ENCODE measurements at regions not wholly inside any gene's neighbourhood (a gene's known extent, or its start where the extent isn't known, plus 50 kb on each side); places are given as distances from the start of the nearest gene placed in this dataset.
"Not testable (repeated sequence)": the region's sequence is repeated elsewhere in the genome, so short reads cannot be mapped to it uniquely, and the experiment has no call there.

DNA sequence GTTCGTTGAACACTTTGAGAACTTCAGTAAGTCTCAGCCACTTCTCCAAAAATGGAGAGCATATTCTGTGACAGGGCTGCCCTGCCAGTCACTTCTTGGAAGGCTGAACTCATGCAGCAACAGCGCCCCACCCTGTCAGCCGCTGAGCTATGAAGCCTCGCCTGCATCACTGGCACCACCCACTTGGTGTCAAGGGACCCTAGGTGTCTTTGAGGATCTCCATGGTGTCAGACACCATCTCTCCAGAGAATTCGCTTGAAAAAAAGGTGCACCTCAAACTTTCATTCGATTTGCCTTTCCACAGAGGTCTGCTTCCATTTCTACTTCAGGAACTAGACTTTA, 351.5 kb downstream of the SPATA31A6 start:
- TF ChIP-seq JUN (IDR thresholded peaks at IDR 0.05; ENCODE audit: borderline replicate concordance, insufficient read depth, insufficient read length, low read depth); POLR2A (IDR thresholded peaks at IDR 0.05; ENCODE audit: low read depth, low read length); EZH2 (IDR thresholded peaks at IDR 0.05; ENCODE audit: borderline replicate concordance, low read depth, low read length, severe bottlenecking); POLR2AphosphoS5 (IDR thresholded peaks at IDR 0.05; ENCODE audit: insufficient read depth, low read depth, low read length); FOS (IDR thresholded peaks at IDR 0.05; ENCODE audit: borderline replicate concordance, insufficient read depth, low read length): not testable (repeated sequence)
- TF ChIP-seq, protein P1, sequence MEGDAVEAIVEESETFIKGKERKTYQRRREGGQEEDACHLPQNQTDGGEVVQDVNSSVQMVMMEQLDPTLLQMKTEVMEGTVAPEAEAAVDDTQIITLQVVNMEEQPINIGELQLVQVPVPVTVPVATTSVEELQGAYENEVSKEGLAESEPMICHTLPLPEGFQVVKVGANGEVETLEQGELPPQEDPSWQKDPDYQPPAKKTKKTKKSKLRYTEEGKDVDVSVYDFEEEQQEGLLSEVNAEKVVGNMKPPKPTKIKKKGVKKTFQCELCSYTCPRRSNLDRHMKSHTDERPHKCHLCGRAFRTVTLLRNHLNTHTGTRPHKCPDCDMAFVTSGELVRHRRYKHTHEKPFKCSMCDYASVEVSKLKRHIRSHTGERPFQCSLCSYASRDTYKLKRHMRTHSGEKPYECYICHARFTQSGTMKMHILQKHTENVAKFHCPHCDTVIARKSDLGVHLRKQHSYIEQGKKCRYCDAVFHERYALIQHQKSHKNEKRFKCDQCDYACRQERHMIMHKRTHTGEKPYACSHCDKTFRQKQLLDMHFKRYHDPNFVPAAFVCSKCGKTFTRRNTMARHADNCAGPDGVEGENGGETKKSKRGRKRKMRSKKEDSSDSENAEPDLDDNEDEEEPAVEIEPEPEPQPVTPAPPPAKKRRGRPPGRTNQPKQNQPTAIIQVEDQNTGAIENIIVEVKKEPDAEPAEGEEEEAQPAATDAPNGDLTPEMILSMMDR (IDR thresholded peaks at IDR 0.05; ENCODE audit: extremely low read depth in 1 of 2, insufficient read depth in 1 of 2, low read depth in 1 of 2, low read length in 2 of 2): not testable (repeated sequence)
- TF ChIP-seq, protein P2, sequence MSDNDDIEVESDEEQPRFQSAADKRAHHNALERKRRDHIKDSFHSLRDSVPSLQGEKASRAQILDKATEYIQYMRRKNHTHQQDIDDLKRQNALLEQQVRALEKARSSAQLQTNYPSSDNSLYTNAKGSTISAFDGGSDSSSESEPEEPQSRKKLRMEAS (IDR thresholded peaks at IDR 0.05; ENCODE audit: insufficient read depth, insufficient read length): not testable (repeated sequence)
